ENCODE measurements at regions not wholly inside any gene's neighbourhood (a gene's known extent, or its start where the extent isn't known, plus 50 kb on each side); places are given as distances from the start of the nearest gene placed in this dataset.

DNA sequence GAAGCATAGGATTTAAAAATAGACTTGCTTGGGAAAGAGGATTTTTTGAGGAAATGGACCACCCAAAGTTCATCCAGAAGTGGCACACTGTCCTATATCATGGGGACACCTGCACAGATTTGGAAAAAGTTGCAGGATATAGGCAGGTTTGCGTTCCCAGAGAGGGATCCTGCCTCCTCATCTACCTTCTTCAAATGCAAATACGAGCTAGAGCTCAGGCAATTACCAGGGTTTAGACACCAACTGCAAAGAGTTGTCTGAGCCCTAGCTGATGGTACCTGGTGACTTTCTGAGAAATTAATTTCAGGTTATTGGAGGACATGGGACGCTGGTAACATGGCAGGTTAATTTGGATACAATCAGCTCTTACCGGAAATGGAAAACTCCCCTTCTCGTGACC lies 423.7 kb upstream of the MTPN start:
- Histone ChIP-seq H3K4me3 (ENCODE audit: insufficient read depth, low read depth, low read length) (no peak overlapping the region), H3K79me1 (ENCODE audit: low read depth in 1 of 2, low read length in 2 of 2) (no peaks in the 10 kb centered on the region), H4K5ac (ENCODE audit: low read depth, low read length) (no peak overlapping the region), H4K20me1 (ENCODE audit: insufficient read depth, low read length) (no peaks in the 10 kb centered on the region), H3K36me3 (ENCODE audit: control insufficient read depth, insufficient read depth, low read length) (no peaks in the 10 kb centered on the region), H3K4ac (ENCODE audit: low read depth, low read length) (no peak overlapping the region), H2AK9ac (replicated peaks; ENCODE audit: low read depth, low read length, poor library complexity) (no peak overlapping the region), H3K56ac (ENCODE audit: extremely low read depth, insufficient read depth, low read length) (no peak overlapping the region), H3K9me1 (ENCODE audit: insufficient read depth, low read length) (no peaks in the 10 kb centered on the region), H3K18ac (ENCODE audit: low read depth, low read length) (no peak overlapping the region), H2AFZ (replicated peaks; ENCODE audit: low read length, poor library complexity) (no peak overlapping the region), H3K14ac (replicated peaks; ENCODE audit: low read depth, low read length) (no peak overlapping the region), H2BK120ac (ENCODE audit: low read depth, low read length) (no peak overlapping the region), H3K23ac (ENCODE audit: low read depth, low read length) (no peak overlapping the region), H4K8ac (ENCODE audit: low read depth in 2 of 2, low read length in 2 of 2) (no peak overlapping the region), H3K4me2 (ENCODE audit: low read depth, low read length) (no peak overlapping the region), H3K27me3 (ENCODE audit: control insufficient read depth, insufficient read depth, low read length) (no peaks in the 10 kb centered on the region), H4K91ac (ENCODE audit: insufficient read depth, low read depth, low read length) (no peak overlapping the region), H2AK5ac (ENCODE audit: low read depth, low read length) (no peak overlapping the region), H2BK5ac (ENCODE audit: low read depth, low read length, poor library complexity, severe bottlenecking) (no peak overlapping the region), H3K9me3 (ENCODE audit: control insufficient read depth, insufficient read depth, low read length) (no peaks in the 10 kb centered on the region), H3K9ac (ENCODE audit: low read depth, low read length) (no peak overlapping the region), H2BK20ac (ENCODE audit: low read depth, low read length) (no peak overlapping the region), H2BK15ac (ENCODE audit: low read depth, low read length) (no peak overlapping the region), H3K4me1 (ENCODE audit: control insufficient read depth, insufficient read depth, low read length) (no peaks in the 10 kb centered on the region), H3K27ac (ENCODE audit: insufficient read depth, low read length) (no peak overlapping the region)
- WGBS, 2 experiments (ENCODE audit: extremely low coverage in 2 of 2, insufficient read length in 1 of 2): no CpG with 5 or more reads among the region's 5 CpGs
- ATAC-seq (ENCODE audit: low read depth) (no peak), DNase-seq (no peak)
- dilution Hi-C loops (cut with HindIII; ENCODE audit: low sequenced_read_pairs, unreplicated experiment): no loop called here
- BruUV-seq (replicated peaks): no TSS peak
- intact Hi-C loops (cut with micrococcal nuclease): no loop called here
- CTCF ChIA-PET: no interaction called here
- TF ChIP-seq, protein P1, sequence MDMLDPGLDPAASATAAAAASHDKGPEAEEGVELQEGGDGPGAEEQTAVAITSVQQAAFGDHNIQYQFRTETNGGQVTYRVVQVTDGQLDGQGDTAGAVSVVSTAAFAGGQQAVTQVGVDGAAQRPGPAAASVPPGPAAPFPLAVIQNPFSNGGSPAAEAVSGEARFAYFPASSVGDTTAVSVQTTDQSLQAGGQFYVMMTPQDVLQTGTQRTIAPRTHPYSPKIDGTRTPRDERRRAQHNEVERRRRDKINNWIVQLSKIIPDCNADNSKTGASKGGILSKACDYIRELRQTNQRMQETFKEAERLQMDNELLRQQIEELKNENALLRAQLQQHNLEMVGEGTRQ (IDR thresholded peaks at IDR 0.05; ENCODE audit: low read depth, low read length): no peak
- no peak for TF ChIP-seq RFX5 (IDR thresholded peaks at IDR 0.05; ENCODE audit: low read depth, low read length)
- TF ChIP-seq MXI1 (IDR thresholded peaks at IDR 0.05; ENCODE audit: borderline replicate concordance, low read depth, low read length): no peak
- no peak for TF ChIP-seq RCOR1 (IDR thresholded peaks at IDR 0.05; ENCODE audit: insufficient replicate concordance, low read length)
- TF ChIP-seq SMC3 (IDR thresholded peaks at IDR 0.05; ENCODE audit: low read depth, low read length): no peak
- TF ChIP-seq POLR2A (IDR thresholded peaks at IDR 0.05; ENCODE audit: low read depth, low read length): no peak
- TF ChIP-seq, protein P2, sequence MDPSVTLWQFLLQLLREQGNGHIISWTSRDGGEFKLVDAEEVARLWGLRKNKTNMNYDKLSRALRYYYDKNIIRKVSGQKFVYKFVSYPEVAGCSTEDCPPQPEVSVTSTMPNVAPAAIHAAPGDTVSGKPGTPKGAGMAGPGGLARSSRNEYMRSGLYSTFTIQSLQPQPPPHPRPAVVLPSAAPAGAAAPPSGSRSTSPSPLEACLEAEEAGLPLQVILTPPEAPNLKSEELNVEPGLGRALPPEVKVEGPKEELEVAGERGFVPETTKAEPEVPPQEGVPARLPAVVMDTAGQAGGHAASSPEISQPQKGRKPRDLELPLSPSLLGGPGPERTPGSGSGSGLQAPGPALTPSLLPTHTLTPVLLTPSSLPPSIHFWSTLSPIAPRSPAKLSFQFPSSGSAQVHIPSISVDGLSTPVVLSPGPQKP (IDR thresholded peaks at IDR 0.05; ENCODE audit: borderline replicate concordance, low read depth, low read length): no peak
- TF ChIP-seq FOS (IDR thresholded peaks at IDR 0.05; ENCODE audit: low read depth, low read length): no peak
- no peak for TF ChIP-seq NFE2L2 (IDR thresholded peaks at IDR 0.05; ENCODE audit: low read depth, low read length)
- TF ChIP-seq BHLHE40 (IDR thresholded peaks at IDR 0.05; ENCODE audit: low read depth, low read length): no peak
- TF ChIP-seq RAD21 (IDR thresholded peaks at IDR 0.05; ENCODE audit: low read length): no peak
- no peak for TF ChIP-seq CHD1 (IDR thresholded peaks at IDR 0.05; ENCODE audit: low read depth, low read length)
- TF ChIP-seq MAZ (IDR thresholded peaks at IDR 0.05; ENCODE audit: borderline replicate concordance, low read depth, low read length): no peak
- no peak for TF ChIP-seq CEBPB (IDR thresholded peaks at IDR 0.05; ENCODE audit: low read depth, low read length)
- no peak for TF ChIP-seq MAFK (IDR thresholded peaks at IDR 0.05; ENCODE audit: low read depth, low read length)
- no peak for TF ChIP-seq CTCF (conservative IDR thresholded peaks at IDR 0.05; ENCODE audit: low read depth, low read length)
- POLR2A ChIA-PET (ENCODE audit: unreplicated experiment): no interaction called here
- in situ Hi-C loops (cut with MboI; ENCODE audit: low sequenced_read_pairs): loop anchor here (25.0 kb wide), 1 partner anchor 1186 kb away; no protein-coding TSS in a partner anchor
